GM21529 (cell line): ENCODE measurements at regions not wholly inside any gene's neighbourhood (a gene's known extent, or its start where the extent isn't known, plus 50 kb on each side); places are given as distances from the start of the nearest gene placed in this dataset.
"Not testable (repeated sequence)": the region's sequence is repeated elsewhere in the genome, so short reads cannot be mapped to it uniquely, and the experiment has no call there.

Experiments
- ATAC-seq: cut with Tn5 transposase; IDR thresholded peaks from one replicate; pipeline ENCODE4 v1.9.1; 2021; ENCODE audit not compliant: unreplicated experiment

DNA sequence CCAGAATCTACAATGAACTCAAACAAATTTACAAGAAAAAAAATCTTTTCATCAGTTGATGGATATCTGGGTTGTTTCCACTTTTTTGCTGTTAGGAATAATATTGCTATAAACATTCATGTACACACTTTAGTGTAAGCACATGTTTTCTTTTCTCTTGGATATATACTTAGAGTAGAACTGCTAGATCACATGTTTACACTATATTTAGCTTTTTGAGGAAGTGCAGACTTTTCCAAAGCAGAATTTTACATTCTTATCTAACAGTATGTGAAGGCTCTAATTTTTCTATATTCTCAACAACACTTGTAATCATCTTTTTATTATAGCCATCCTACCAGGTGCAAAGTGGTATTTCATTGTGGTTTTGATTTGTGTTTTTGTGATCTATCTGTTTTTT lies 103.6 kb upstream of the RMP24 start:
- no peak for ATAC-seq

DNA sequence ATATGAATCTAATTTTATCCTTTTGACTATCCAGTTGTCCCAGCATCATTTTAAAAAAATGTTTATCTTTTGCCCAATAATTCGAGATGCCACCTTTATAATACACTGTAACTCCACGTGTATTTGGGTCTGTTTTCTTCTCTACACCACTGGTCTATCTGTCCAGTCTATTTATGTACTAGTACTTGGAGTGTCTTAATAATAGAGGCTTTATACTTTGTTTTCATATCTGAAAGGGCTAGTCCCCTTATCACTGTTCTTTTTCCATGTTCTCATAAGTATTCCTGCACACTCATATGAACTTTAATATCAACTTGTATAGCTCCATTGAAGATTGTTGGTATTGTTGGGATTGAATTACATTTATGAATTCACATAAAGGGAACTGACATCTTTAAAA lies 101.1 kb upstream of the RMP24 start:
- ATAC-seq: no peak

DNA sequence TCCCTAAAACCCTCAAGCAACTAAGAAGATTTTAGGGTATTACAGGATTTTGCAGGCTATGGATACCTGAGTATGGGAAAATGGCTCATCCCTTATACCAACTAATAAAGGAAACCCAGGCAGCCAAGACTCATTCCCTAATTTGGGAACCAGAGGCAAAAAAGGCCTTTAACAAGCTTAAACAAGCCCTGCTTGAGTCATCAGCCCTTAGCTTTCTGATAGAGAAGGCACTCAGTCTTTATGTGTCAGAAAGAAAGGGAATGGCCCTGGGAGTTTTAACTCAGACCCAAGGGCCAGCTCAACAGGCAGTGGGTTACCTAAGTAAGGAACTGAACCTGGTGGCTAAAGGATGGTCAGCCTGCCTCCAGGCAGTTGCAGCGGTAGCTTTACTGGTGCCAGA lies 96.9 kb upstream of the RMP24 start:
- no peak for ATAC-seq

DNA sequence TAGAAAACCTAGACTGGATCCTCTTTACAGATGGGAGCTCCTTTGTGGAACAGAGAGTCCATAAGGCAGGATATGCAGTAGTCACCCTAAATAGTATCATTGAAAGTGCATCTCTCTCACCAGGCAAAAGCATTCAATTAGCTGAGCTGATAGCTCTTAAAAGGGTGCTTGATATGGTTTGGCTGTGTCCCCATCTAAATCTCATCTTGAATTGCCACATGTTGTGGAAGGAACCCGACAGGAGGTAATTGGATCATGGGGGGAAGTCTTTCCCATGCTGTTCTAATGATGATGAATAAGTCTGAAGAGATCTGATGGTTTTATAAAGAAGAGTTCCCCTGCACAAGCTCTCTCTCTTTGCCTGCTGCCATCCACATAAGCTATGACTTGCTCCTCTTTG lies 96.2 kb upstream of the RMP24 start:
- ATAC-seq: no peak

DNA sequence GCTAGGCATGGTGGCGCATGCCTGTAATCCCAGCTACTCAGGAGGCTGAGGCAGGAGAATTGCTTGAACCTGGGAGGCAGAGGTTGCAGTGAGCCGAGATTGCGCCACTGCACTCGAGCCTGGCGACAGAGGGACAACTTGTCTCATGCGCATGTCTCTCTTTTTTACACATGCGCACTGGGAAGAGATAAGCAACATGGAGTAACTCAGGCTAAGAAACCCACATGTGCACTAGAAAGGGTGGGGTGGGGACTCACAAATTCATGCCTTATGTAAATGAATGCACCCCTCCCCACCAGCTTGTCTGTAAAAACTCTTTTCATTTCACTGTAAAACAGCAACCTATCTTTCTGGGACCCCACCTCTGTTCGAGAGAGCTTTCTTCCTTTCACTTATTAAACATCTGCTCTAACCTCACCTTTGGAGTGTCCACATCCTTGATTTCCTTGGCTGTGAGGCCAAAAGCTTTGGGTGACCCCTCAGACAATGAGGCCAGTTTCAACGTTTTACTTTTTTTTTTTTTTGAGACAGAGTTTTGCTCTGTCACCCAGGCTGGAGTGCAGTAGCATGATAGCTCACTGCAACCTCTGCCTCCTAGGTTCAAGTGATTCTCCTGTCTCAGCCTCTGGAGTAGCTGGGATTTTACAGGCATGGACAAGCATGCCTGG lies 91.6 kb upstream of the RMP24 start:
- ATAC-seq: no peak

DNA sequence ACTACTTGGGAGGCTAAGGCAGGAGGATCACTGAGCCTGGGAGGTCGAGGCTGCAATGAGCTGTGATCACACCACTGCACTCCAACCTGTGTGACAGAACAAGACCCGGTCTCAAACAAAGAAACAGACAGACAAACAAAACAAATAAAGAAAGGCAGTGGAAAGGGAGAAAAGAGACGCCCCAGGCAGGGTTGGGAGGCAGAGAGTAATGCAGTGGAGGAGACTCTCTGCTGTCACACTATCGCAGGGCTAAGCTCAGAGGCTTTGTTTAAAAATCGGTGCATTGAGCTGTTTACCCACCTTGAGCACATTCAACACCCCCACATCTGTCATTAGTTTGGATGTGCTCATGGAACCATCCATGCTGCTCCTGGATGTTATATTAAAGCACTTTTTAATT lies 84.2 kb upstream of the RMP24 start:
- no peak for ATAC-seq

DNA sequence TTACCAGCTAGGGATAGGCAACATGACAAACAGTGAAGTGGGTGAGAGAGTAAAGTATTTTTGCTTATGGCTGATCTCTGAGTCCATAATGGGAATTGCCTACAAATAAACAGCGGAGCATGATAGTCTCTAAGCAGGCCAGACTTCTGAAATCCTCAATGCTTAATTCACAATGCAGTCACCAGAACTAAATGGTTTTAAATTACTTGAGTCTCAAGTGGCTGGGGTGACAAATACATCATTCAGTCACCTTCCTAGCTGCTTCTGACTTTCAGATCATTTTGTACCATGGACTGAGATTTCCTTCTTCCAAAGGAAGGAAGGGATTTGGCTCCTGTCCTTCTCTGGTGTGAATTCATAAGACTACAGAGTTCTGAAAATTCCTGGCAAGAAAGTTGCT lies 82.8 kb upstream of the RMP24 start:
- ATAC-seq: no peak

DNA sequence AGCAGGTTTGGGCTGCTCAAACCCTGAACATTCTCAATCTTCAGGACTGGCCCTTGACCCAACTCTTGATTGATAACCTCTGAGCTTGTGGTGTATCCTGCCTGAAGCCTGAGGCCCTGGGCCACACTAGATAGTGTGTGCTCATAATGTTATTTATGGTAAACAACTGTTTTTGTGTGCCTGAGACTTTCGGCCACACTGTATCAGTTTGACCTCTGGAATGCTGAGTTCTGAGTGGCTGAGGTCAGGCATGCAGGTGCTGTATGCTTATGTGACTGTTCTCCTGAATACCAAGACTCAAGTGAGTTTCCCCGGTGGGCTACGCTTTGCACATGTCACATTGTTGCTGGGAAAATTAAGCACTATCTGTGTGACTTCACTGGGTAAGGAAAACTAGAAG lies 82.2 kb upstream of the RMP24 start:
- ATAC-seq: no peak

DNA sequence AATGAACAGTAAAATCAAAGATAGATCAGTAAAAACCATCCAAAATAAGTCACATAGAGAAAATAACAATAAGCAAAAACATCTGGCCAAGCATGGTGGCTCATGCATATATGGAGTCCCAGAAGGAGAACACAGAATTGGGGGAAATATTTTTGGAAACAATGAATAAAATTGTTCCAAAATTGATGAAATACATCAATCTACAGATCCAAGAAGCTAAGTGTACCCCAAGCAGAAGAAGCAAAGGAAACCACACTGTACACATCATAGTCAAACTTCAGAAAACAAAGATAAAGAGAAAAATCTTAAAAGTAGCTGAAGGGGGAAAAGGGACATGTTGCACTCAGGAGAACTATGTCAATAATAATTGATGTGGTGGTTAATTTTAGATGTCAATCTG lies 80.4 kb upstream of the RMP24 start:
- no peak for ATAC-seq

DNA sequence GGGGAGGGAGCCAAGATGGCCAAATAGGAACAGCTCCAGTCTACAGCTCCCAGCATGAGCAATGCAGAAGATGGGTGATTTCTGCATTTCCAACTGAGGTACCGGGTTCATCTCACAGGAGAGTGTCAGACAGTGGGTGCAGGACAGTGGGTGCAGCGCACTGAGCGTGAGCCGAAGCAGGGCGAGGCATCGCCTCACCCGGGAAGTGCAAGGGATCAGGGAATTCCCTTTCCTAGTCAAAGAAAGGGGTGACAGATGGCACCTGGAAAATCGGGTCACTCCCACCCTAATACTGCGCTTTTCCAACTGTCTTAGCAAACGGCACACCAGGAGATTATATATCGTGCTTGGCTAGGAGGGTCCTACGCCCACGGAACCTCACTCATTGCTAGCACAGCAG lies 75.0 kb upstream of the RMP24 start:
- not testable (repeated sequence) for ATAC-seq

DNA sequence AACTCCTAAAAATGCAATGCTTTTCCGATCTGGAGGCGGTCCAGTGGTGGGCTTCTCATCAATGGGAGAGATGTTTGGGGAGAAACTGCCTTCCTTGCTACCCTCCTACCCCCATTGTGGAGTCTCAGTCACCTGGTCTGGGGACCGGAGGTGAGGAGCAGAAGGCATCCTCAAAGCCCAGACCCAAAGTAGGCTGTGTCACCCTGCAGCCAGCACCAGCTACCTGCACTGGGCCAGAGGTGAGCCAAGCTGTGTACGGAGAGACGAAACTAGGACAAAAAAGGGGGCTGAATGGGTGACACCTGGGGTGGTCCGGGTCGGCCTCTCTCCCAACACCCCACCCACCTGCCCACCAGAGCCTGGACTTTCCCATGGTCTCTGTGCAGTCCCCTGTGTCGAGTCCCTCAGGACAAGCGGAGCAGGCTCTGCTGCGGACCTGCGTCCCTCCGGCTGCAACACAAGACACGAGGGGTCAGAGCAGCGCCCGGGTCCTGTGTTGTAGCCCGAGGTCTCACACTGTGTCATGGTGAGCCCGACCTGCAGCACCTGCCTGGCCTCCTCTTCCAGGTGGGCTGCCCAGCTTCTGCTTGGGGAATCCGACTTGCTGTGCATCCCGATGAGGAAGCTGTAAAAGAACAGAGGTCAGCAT lies 68.0 kb upstream of the RMP24 start:
- no peak for ATAC-seq

DNA sequence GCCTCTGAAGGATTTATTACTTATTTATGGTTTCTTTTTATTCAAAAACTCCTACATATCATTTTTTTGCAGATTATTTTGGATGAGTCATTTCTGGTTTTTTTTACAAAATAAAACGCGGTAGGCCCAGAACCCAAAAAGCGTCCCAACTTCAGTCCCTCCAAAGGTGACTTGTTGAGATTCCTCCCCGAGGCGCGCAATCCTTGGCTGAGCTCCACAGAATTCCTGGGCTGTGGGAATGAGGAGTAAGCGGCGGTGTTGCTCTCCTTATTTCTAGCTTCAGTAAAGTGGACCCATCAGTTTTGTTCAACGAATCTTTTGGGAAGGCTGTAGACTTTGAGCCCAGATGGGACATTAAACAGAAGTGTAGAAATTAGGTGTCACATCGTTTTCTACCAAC lies 67.0 kb upstream of the RMP24 start:
- ATAC-seq: no peak

DNA sequence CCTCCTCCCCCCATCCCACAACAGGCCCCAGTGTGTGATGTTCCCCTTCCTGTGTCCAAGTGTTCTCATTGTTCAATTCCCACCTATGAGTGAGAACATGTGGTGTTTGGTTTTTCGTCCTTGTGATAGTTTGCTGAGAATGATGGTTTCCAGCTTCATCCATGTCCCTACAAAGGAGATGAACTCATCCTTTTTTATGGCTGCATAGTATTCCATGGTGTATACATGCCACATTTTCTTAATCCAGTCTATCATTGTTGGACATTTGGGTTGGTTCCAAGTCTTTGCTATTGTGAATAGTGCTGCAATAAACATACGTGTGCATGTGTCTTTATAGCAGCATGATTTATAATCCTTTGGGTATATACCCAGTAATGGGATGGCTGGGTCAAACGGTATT lies 66.2 kb upstream of the RMP24 start:
- ATAC-seq: not testable (repeated sequence)

DNA sequence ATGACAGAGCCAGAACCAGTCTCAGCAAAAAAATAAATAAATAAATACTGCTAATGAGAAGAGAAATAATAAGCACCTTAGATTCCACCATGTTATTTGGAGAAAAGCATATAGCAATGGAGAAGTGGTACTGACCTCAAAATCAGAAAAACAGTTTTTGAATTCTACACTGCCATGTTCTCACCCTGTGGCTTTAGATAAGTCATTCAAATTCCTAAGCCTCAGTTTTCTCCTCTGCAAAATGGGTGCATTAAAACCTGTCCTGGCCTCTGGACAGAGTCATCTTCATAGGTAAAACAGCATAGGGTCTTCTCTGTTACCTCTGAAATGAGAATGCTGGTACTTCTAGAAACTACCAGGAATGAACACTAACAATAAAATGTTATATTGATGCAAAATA lies 62.2 kb upstream of the RMP24 start:
- no peak for ATAC-seq

DNA sequence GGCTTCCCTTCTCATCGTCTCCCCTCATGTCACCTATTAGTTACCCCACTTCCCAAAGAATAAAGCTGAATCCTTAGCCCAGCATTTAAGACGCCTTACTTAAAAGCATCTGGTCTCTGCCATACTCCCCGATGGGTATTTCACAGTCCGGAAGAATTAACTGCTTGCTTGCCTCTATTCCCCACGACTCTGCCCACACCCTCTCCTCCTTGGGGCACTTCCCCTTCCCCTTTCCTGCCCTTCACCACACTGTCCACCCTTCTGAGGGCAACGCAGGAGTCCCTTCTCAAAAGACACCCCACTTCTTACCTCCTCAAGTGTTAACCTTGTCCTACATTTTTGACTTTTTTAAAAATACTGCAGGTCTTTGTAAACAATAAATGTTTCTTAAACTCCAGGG lies 60.1 kb upstream of the RMP24 start:
- ATAC-seq: no peak

DNA sequence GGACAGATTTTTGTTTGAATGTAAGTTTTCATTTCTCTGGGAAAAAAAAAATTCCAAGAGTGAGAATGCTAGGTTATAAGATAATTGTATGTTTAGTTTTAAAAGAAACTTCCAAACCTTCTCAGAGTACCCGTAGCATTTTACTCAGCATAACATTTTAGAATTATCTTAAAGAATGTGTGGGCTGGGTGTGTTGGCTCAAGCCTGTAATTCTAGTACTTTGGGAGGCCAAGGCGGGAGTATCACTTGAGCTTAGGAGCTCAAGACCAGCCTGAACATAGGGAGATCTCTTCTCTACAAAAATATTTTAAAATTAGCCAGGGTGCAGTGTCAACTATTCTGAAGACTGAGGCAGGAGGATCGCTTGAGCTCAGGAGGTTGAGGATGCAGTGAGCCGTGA lies 57.4 kb upstream of the RMP24 start:
- no peak for ATAC-seq

DNA sequence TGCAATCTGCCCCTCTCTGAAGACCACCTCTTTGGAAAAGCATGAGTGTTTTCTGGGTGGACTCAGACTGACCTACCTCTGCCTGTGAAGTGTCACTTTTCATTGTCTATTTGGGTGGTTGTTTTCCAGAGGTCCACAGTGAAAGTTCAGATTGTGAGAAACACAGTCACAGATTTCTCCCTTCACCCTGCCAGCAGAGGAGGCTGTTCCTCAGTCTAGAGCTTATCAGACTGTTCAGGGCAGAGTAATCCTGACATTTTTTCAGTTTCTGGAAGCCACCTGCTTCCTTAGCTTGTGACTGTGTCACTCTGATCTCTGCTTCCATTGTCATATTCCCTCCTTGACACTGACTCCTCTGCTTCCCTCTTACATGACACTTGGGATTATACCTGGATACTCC lies 55.4 kb upstream of the RMP24 start:
- ATAC-seq: no peak

DNA sequence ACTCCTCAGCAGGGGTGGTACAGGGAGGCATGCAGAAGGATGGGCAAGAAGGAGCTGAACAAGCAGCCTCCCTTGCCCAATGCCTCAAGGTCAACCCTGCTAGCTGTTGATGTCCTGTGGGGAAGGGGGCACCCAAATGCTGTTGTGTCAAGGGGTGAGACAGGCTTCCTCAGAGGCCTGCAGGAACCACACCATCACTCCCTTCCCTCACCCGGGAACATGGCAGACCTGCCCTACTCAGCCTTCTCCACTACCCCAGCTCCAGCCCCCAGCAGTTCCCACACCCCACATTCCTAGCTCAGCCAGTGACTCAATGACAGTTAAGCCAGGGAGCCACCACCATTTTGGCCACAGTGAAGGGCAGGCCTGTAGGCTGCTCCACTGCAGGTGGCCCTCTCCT lies 53.9 kb upstream of the RMP24 start:
- no peak for ATAC-seq

DNA sequence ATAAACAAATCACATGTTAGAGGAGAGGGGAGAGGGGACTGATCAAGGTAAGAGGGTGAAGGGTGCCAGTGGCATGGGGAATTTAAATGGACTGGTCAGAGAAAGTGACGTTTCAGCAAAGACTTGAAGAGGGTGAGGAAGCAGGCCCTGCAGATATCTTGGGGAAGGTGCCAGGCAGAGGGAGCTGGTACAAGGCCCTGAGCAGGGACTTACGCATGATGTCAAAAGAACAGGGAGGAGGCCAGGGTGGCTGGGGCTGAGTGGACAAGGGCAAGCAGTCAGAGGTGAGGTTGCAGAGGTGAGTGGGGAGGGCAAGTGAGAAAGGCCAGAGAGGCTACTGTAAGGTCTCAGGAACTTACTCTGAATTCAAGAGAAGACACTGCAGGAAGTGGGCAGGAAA lies 53.3 kb upstream of the RMP24 start:
- no peak for ATAC-seq

DNA sequence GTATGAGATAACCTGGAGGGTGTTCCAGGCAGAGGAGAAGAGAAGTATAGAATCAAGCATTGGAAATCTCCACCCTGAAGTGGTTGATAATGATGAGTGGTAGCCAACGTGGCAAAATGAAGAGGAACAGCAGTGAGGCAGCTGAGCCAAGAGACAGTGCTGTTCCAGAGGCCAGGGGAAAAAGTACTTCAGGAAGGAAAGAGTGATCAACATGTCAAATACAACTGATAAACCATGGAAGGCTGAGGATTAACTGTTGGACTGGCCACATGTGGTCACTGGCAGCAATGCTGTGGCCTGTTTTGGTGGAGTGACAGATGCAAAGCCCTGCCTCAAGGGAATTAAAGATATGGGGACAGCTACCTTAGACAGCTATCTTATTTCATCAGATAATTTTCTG lies 51.9 kb upstream of the RMP24 start:
- no peak for ATAC-seq
